Erythroblast (primary cell): ENCODE measurements at regions not wholly inside any gene's neighbourhood (a gene's known extent, or its start where the extent isn't known, plus 50 kb on each side); places are given as distances from the start of the nearest gene placed in this dataset.

Experiments
- GATA1 ChIP-seq: IDR thresholded peaks from 2 replicates; pipeline ENCODE4 v1.6.1; 2011; ENCODE audit warnings: low read depth, mild to moderate bottlenecking, control low read depth, low read length, moderate library complexity
- POLR2A ChIP-seq: IDR thresholded peaks from 2 replicates; pipeline ENCODE4 v1.6.1; 2011; ENCODE audit warnings: mild to moderate bottlenecking, low read length

DNA sequence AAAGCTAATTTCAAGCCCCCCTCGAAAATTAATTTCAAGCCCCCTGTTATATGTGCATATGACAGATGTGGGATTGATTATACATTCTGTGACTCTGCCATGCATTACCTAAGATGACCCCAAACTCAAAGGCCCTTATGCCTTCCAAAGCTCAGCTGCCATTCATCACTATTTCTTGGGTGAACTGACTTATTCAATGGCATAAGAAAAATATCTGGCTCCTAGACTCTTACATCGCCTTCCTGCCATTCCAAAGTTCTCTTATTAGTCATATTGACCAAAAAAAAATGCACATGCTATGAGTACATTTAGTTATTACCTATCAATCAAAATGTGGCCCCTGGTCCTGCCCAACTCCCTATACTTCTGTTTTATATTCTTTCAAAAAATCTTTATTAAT lies 291.8 kb upstream of the CHAC2 start:
- no peak for TF ChIP-seq POLR2A
- TF ChIP-seq GATA1: no peak
